GM23248 (cell line): ENCODE measurements at regions not wholly inside any gene's neighbourhood (a gene's known extent, or its start where the extent isn't known, plus 50 kb on each side); places are given as distances from the start of the nearest gene placed in this dataset.

Experiments
- DNase-seq: peaks from one replicate; pipeline ENCODE4 v3.0.0-alpha.2; 2015
- H2AFZ ChIP-seq: fragments of 200-600 bp; sonication (generic); 2 replicates; pipeline ENCODE4 v1.6.1; 2016; ENCODE audit warnings: antibody characterized with exemption
- H3F3A ChIP-seq: fragments of 200-600 bp; sonication (generic); 2 replicates; pipeline ENCODE4 v1.6.1; 2016; ENCODE audit warnings: mild to moderate bottlenecking, antibody characterized with exemption, mixed run types; ENCODE audit not compliant: insufficient read depth
- H3K27ac ChIP-seq: fragments of 200-600 bp; sonication (generic); 2 replicates; pipeline ENCODE4 v1.5.1; 2016; ENCODE audit warnings: mild to moderate bottlenecking
- H3K27me3 ChIP-seq: fragments of 200-600 bp; sonication (generic); replicated peaks from 2 replicates; pipeline ENCODE4 v1.6.1; 2016; ENCODE audit warnings: mild to moderate bottlenecking; ENCODE audit not compliant: insufficient read depth
- H3K36me3 ChIP-seq: fragments of 200-600 bp; sonication (generic); 2 replicates; pipeline ENCODE4 v1.6.1; 2016; ENCODE audit warnings: low read depth, mild to moderate bottlenecking
- H3K4me1 ChIP-seq: fragments of 200-600 bp; sonication (generic); 2 replicates; pipeline ENCODE4 v1.6.1; 2016; ENCODE audit warnings: mild to moderate bottlenecking; ENCODE audit not compliant: insufficient read depth
- H3K4me2 ChIP-seq: fragments of 200-600 bp; sonication (generic); one replicate; pipeline ENCODE4 v1.6.1; 2016; ENCODE audit warnings: mild to moderate bottlenecking; ENCODE audit not compliant: unreplicated experiment
- H3K4me3 ChIP-seq: fragments of 200-600 bp; sonication (generic); 2 replicates; pipeline ENCODE4 v1.5.1; 2016; ENCODE audit warnings: mild to moderate bottlenecking
- H3K79me2 ChIP-seq: fragments of 200-600 bp; sonication (generic); 2 replicates; pipeline ENCODE4 v1.6.1; 2016; ENCODE audit warnings: mild to moderate bottlenecking; ENCODE audit not compliant: insufficient read depth
- H3K9ac ChIP-seq: fragments of 200-600 bp; sonication (generic); 2 replicates; pipeline ENCODE4 v1.6.1; 2016; ENCODE audit warnings: mild to moderate bottlenecking
- H3K9me2 ChIP-seq: fragments of 200-600 bp; sonication (generic); 2 replicates; pipeline ENCODE4 v1.6.1; 2016; ENCODE audit warnings: mixed run types, mild to moderate bottlenecking, moderate library complexity; ENCODE audit not compliant: insufficient read depth
- H3K9me3 ChIP-seq: fragments of 200-600 bp; sonication (generic); one replicate; pipeline ENCODE4 v1.6.1; 2017; ENCODE audit warnings: low read depth
- H4K20me1 ChIP-seq: fragments of 200-600 bp; sonication (generic); 2 replicates; pipeline ENCODE4 v1.6.0; 2016; ENCODE audit not compliant: insufficient read depth
- EZH2 ChIP-seq: fragments of 200-600 bp; sonication (generic); IDR thresholded peaks from 2 replicates; pipeline ENCODE4 v1.6.1; 2018; ENCODE audit warnings: antibody characterized with exemption, mild to moderate bottlenecking; ENCODE audit not compliant: insufficient read depth, poor library complexity, severe bottlenecking
- EZH2phosphoT487 ChIP-seq: fragments of 200-600 bp; sonication (generic); IDR thresholded peaks from 2 replicates; pipeline ENCODE4 v1.6.1; 2018; ENCODE audit warnings: antibody characterized with exemption, moderate library complexity, mild to moderate bottlenecking, low read depth; ENCODE audit not compliant: insufficient read depth
- WGBS, 2 experiments: methylation state at CpG; one replicate each; pipeline ENCODE4 v1.1.6; 2015 to 2017; ENCODE audit warnings: low lambda C conversion rate in 2 of 2, low coverage in 1 of 2; ENCODE audit errors: missing lambda C conversion rate in 2 of 2; 5-methylcytosine and 5-hydroxymethylcytosine counted together
- in situ Hi-C: fragments of 300-500 bp; cut with MboI; formaldehyde crosslinking; loops from 2 replicates; pipeline ENCODE4 v1.15.0; 2020

- H3K27me3 ChIP-seq = no peaks in the 10 kb centered on the region
- in situ Hi-C loops = no loop called here
- no peak overlapping the region for H3K27ac ChIP-seq
- H3K4me1 ChIP-seq = no peaks in the 10 kb centered on the region
- 46 to 51% methylated on average over 2 of the region's 2 CpGs for WGBS, 2 experiments
- no peak overlapping the region for H3K9ac ChIP-seq
- no peaks in the 10 kb centered on the region for H3K79me2 ChIP-seq
- no peaks in the 10 kb centered on the region for H3F3A ChIP-seq
- no peaks in the 10 kb centered on the region; the same call in 1 of the 2 replicates for H3K9me2 ChIP-seq
- peak; percentile 3 for DNase-seq
- H4K20me1 ChIP-seq = no peaks in the 10 kb centered on the region
- no peaks in the 10 kb centered on the region for H3K9me3 ChIP-seq
- TF ChIP-seq EZH2 (no peak), EZH2phosphoT487 (no peak)
- H3K36me3 ChIP-seq = no peaks in the 10 kb centered on the region
- no peak overlapping the region for H2AFZ ChIP-seq
- no peak overlapping the region for H3K4me2 ChIP-seq
- no peak overlapping the region for H3K4me3 ChIP-seq
Observed at GRCh38 chr11:104256525-104256924, 92.6 kb upstream of the PDGFD start.

DNA sequence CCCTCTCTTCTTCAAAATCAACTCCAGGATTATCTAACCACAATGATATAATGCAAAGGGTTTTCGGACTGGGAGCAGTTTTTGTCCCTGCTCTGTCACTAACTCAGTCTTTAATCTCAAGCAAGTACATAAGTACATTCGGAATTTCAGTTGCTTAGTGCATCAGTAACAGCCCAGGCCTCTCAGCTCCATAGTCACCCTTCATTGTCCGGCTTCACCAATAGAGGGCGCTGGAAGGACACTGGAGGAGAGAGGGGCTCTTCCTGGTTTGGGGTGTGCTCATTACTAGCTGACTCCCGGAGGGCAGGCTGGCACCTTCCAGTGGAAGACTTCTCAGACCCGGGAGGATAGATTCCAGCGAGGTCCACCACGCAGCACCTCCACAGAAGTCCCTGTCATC is 90.4 kb upstream of the PDGFD start:
- no peak for TF ChIP-seq EZH2
- no peak for TF ChIP-seq EZH2phosphoT487
- Histone ChIP-seq H3K79me2 (no peaks in the 10 kb centered on the region), H3K27me3 (no peaks in the 10 kb centered on the region), H3K9me3 (no peaks in the 10 kb centered on the region), H2AFZ (no peak overlapping the region), H3K36me3 (no peaks in the 10 kb centered on the region), H3K9me2 (no peaks in the 10 kb centered on the region; the same call in 1 of the 2 replicates), H3K4me3 (no peak overlapping the region), H3K4me1 (no peaks in the 10 kb centered on the region), H3F3A (no peaks in the 10 kb centered on the region), H3K27ac (no peak overlapping the region), H3K9ac (no peak overlapping the region), H4K20me1 (no peaks in the 10 kb centered on the region), H3K4me2 (no peak overlapping the region)
- in situ Hi-C loops = no loop called here
- peak; percentile 4 for DNase-seq
- WGBS, 2 experiments = 32 to 35% methylated on average over 8 of the region's 8 CpGs

- DNase-seq = no peak
- Histone ChIP-seq H3K4me2 (no peak overlapping the region), H3K9ac (no peak overlapping the region), H3K27me3 (no peaks in the 10 kb centered on the region), H3K9me2 (no peaks in the 10 kb centered on the region), H3K4me3 (no peak overlapping the region), H3K36me3 (no peaks in the 10 kb centered on the region), H4K20me1 (no peaks in the 10 kb centered on the region), H3K4me1 (no peaks in the 10 kb centered on the region), H3K27ac (no peak overlapping the region), H3K9me3 (no peaks in the 10 kb centered on the region), H2AFZ (no peak overlapping the region), H3K79me2 (no peaks in the 10 kb centered on the region), H3F3A (no peaks in the 10 kb centered on the region)
- WGBS, 2 experiments = 41 to 42% methylated on average over 3 of the region's 3 CpGs
- in situ Hi-C loops = no loop called here
- no peak for TF ChIP-seq EZH2
- no peak for TF ChIP-seq EZH2phosphoT487
Observed at GRCh38 chr11:104246590-104246989, 82.6 kb upstream of the PDGFD start.

DNA sequence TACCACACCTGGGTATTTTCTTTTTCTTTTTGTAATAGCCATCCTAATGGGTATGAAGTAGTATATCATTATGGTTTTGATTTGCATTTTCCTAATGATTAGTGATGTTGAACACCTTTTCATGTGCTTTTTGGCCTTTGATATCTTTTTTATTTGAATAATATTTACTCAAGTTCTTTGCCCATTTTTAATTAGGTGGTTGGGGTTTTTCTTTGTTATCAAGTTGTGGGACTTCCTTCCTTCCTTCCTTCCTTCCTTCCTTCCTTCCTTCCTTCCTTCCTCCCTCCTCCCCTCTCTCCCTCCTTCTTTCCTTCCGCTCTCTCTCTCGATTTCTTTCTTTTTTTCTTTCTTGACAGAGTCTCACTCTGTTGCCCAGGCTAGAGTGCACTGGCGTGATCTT is 75.0 kb upstream of the PDGFD start:
- Histone ChIP-seq H3K4me1 (no peaks in the 10 kb centered on the region), H3F3A (no peaks in the 10 kb centered on the region), H3K27me3 (no peaks in the 10 kb centered on the region), H3K9me2 (no peaks in the 10 kb centered on the region; the same call in 1 of the 2 replicates), H4K20me1 (no peaks in the 10 kb centered on the region), H3K79me2 (no peaks in the 10 kb centered on the region), H3K9ac (no peak overlapping the region), H3K9me3 (no peaks in the 10 kb centered on the region), H3K4me3 (no peak overlapping the region), H3K36me3 (no peaks in the 10 kb centered on the region), H3K27ac (no peak overlapping the region), H2AFZ (no peak overlapping the region), H3K4me2 (no peak overlapping the region)
- no peak for DNase-seq
- in situ Hi-C loops = no loop called here
- 76 to 87% methylated on average over 3 of the region's 3 CpGs for WGBS, 2 experiments
- no peak for TF ChIP-seq EZH2
- no peak for TF ChIP-seq EZH2phosphoT487

- DNase-seq = no peak
- H3K79me2 ChIP-seq = no peaks in the 10 kb centered on the region
Observed at GRCh38 chr11:104225047-104225446, 61.1 kb upstream of the PDGFD start.

More at GRCh38 chr11:104225047-104225446, 61.1 kb upstream of the PDGFD start:
- no peaks in the 10 kb centered on the region for H3F3A ChIP-seq
- H3K4me1 ChIP-seq = no peaks in the 10 kb centered on the region
- H3K36me3 ChIP-seq = no peaks in the 10 kb centered on the region
- TF ChIP-seq EZH2phosphoT487 (no peak), EZH2 (no peak)
- H2AFZ ChIP-seq = no peak overlapping the region
- H3K9ac ChIP-seq = no peak overlapping the region
- no peaks in the 10 kb centered on the region for H3K9me3 ChIP-seq
- in situ Hi-C loops = no loop called here
- H3K27me3 ChIP-seq = 0 out of 2 replicates have a peak, but pooled peaks cover 6% of the 10 kb centered on the region
- H4K20me1 ChIP-seq = no peaks in the 10 kb centered on the region
- H3K27ac ChIP-seq = no peak overlapping the region
- H3K4me2 ChIP-seq = no peak overlapping the region
- H3K9me2 ChIP-seq = no peaks in the 10 kb centered on the region
- WGBS, 2 experiments = 65 to 73% methylated on average over 2 of the region's 2 CpGs
- no peak overlapping the region for H3K4me3 ChIP-seq
